ENCODE measurements at regions not wholly inside any gene's neighbourhood (a gene's known extent, or its start where the extent isn't known, plus 50 kb on each side); places are given as distances from the start of the nearest gene placed in this dataset.

GRCh38 chr9:119029886-119030285 is 339.3 kb downstream of the BRINP1 start:
- Histone ChIP-seq H3K4me3 (ENCODE audit: low read depth, low read length) (no peak overlapping the region), H3K36me3 (ENCODE audit: control insufficient read depth, insufficient read depth, low read length) (no peaks in the 10 kb centered on the region), H3K27me3 (ENCODE audit: control insufficient read depth, insufficient read depth, low read length) (no peaks in the 10 kb centered on the region)
- no peak for DNase-seq (ENCODE audit: low read depth)
- TF ChIP-seq CTCF (IDR thresholded peaks at IDR 0.05; ENCODE audit: insufficient read depth, low read depth, low read length): no peak
- ChIA-PET POLR2A (no interaction called here), CTCF (no interaction called here)

GRCh38 chr9:119033596-119033995 is 335.6 kb downstream of the BRINP1 start:
- Histone ChIP-seq H3K27me3 (ENCODE audit: control insufficient read depth, insufficient read depth, low read length) (no peaks in the 10 kb centered on the region), H3K4me3 (ENCODE audit: low read depth, low read length) (no peak overlapping the region), H3K36me3 (ENCODE audit: control insufficient read depth, insufficient read depth, low read length) (no peaks in the 10 kb centered on the region)
- ChIA-PET CTCF (no interaction called here), POLR2A (no interaction called here)
- no peak for DNase-seq (ENCODE audit: low read depth)
- TF ChIP-seq CTCF (IDR thresholded peaks at IDR 0.05; ENCODE audit: insufficient read depth, low read depth, low read length): no peak

- Histone ChIP-seq H3K27me3 (ENCODE audit: control insufficient read depth, insufficient read depth, low read length) (no peaks in the 10 kb centered on the region), H3K36me3 (ENCODE audit: control insufficient read depth, insufficient read depth, low read length) (no peaks in the 10 kb centered on the region), H3K4me3 (ENCODE audit: low read depth, low read length) (no peak overlapping the region)
- CTCF ChIA-PET: no interaction called here
- POLR2A ChIA-PET: no interaction called here
- no peak for TF ChIP-seq CTCF (IDR thresholded peaks at IDR 0.05; ENCODE audit: insufficient read depth, low read depth, low read length)
- DNase-seq (ENCODE audit: low read depth): no peak
These were observed 332.3 kb downstream of the BRINP1 start for GRCh38 chr9:119036969-119037368.

GRCh38 chr9:119043996-119044395 is 325.2 kb downstream of the BRINP1 start:
- H3K36me3 ChIP-seq (ENCODE audit: control insufficient read depth, insufficient read depth, low read length): no peaks in the 10 kb centered on the region
- no peak overlapping the region for H3K4me3 ChIP-seq (ENCODE audit: low read depth, low read length)
- POLR2A ChIA-PET: no interaction called here

GRCh38 chr9:119044806-119045205 is 324.4 kb downstream of the BRINP1 start:
- H3K4me3 ChIP-seq (ENCODE audit: low read depth, low read length): no peak overlapping the region

More at GRCh38 chr9:119043996-119044395, 325.2 kb downstream of the BRINP1 start:
- DNase-seq (ENCODE audit: low read depth): no peak
- no peak for TF ChIP-seq CTCF (IDR thresholded peaks at IDR 0.05; ENCODE audit: insufficient read depth, low read depth, low read length)
- H3K27me3 ChIP-seq (ENCODE audit: control insufficient read depth, insufficient read depth, low read length): no peaks in the 10 kb centered on the region
- CTCF ChIA-PET: no interaction called here

More at GRCh38 chr9:119044806-119045205, 324.4 kb downstream of the BRINP1 start:
- H3K27me3 ChIP-seq (ENCODE audit: control insufficient read depth, insufficient read depth, low read length): no peaks in the 10 kb centered on the region
- no peaks in the 10 kb centered on the region for H3K36me3 ChIP-seq (ENCODE audit: control insufficient read depth, insufficient read depth, low read length)
- DNase-seq (ENCODE audit: low read depth): no peak
- CTCF ChIA-PET: no interaction called here
- POLR2A ChIA-PET: no interaction called here
- TF ChIP-seq CTCF (IDR thresholded peaks at IDR 0.05; ENCODE audit: insufficient read depth, low read depth, low read length): no peak

Measured in BJ (cell line).